ENCODE measurements at regions not wholly inside any gene's neighbourhood (a gene's known extent, or its start where the extent isn't known, plus 50 kb on each side); places are given as distances from the start of the nearest gene placed in this dataset.
A peak's percentile ranks its signal among the peaks of the same experiment; 100 is the strongest.

DNA sequence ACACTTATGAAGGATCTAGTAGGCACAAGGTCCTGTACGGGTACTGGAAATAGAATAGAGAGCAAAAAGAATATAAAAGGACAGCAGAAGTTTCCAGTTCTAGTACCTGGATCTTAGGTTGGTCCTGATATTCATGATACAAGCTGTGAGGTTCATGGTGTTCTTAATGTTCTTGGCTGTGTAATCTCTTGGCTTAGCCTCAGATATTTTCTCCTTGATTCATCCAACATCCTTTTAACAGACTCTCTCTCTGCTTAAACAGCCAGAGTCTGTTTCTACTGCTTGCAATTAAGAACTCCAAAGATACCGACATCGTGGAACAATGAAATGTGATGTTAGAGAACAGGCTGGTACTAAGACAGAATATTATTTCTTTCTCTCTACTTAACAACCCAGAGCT lies 49.9 kb downstream of the CNTN3 start:
- DNase-seq, result no peak
- no CpG with 5 or more reads among the region's 3 CpGs for WGBS (ENCODE audit: extremely low coverage, insufficient coverage, insufficient read length)
- H3K9ac ChIP-seq (ENCODE audit: low read length), result no peak overlapping the region
- no peaks in the 10 kb centered on the region for H3K36me3 ChIP-seq (ENCODE audit: control insufficient read depth in 1 of 2, insufficient read depth in 2 of 2, low read length in 2 of 2)
- H3K4me3 ChIP-seq (ENCODE audit: low read depth, low read length), result no peak overlapping the region
- no peak overlapping the region for H3K4me2 ChIP-seq (ENCODE audit: low read length)
- H3K27me3 ChIP-seq (ENCODE audit: insufficient read depth, low read length), result no peaks in the 10 kb centered on the region
- H3K18ac ChIP-seq (ENCODE audit: low read length), result no peak overlapping the region
- no peak overlapping the region for H4K8ac ChIP-seq (ENCODE audit: low read depth, low read length)
- no peak overlapping the region for H3K23ac ChIP-seq (ENCODE audit: low read length)
- H3K9me3 ChIP-seq (ENCODE audit: insufficient read depth, low read depth, low read length), result no peaks in the 10 kb centered on the region
- no peaks in the 10 kb centered on the region for H3K4me1 ChIP-seq (ENCODE audit: control insufficient read depth in 1 of 2, insufficient read depth in 2 of 2, low read length in 2 of 2)
- no peak overlapping the region for H2BK120ac ChIP-seq (ENCODE audit: insufficient read depth, low read length, poor library complexity)
- no peaks in the 10 kb centered on the region for H3K79me2 ChIP-seq (ENCODE audit: control insufficient read depth, insufficient read depth, low read length, poor library complexity)
- no peak overlapping the region for H2BK5ac ChIP-seq (ENCODE audit: low read depth, low read length, poor library complexity)
- no peak overlapping the region for H4K91ac ChIP-seq (ENCODE audit: low read depth, low read length)
- no peak overlapping the region for H2BK12ac ChIP-seq (ENCODE audit: low read length)
- no peaks in the 10 kb centered on the region for H3K79me1 ChIP-seq (ENCODE audit: low read length)
- no peak overlapping the region for H3K14ac ChIP-seq (ENCODE audit: low read length)
- no peak overlapping the region for H2AK5ac ChIP-seq (ENCODE audit: low read length)
- H3K4ac ChIP-seq (ENCODE audit: low read depth, low read length), result no peak overlapping the region
- H4K12ac ChIP-seq (ENCODE audit: low read depth, low read length), result no peak overlapping the region
- H2AFZ ChIP-seq (ENCODE audit: insufficient read depth, low read length, poor library complexity), result no peak overlapping the region
- H3K27ac ChIP-seq (ENCODE audit: low read depth, low read length), result no peak overlapping the region

DNA sequence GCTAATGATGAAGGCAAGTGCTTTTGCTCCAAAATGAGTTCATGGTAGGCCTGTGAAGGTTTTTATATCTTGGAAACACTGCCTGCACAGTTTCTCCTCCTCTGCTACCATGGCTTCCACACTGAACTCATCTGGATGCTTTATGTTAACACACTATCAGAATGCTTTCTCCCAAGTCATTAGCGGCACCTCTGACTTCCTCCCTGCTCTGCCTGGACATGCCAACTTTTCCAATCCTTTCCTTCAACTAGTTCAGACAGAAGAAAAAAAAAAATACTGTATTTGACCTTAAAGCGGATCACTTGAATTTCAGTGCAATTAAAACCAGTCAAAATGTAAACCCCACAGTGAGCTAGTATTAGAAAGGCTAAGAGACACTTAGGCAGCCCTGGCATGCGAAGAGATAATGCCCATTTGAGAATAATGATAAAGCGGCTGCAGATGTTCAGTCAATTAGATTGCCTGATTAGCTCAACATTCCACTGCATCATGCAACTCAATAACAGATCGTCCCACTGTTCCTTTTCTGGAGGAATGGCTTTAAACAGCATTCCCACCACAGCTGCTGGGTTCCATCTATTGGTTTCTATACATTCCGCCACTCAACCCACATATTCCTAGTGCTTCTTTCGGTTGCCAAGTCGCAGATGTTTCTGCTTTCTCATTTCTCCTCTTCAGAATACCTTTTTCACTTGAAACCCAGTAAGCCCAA lies 51.7 kb downstream of the CNTN3 start:
- Histone ChIP-seq H3K9me3 (ENCODE audit: insufficient read depth, low read depth, low read length) (no peaks in the 10 kb centered on the region), H3K4me2 (ENCODE audit: low read length) (no peak overlapping the region), H4K91ac (ENCODE audit: low read depth, low read length) (no peak overlapping the region), H3K27me3 (ENCODE audit: insufficient read depth, low read length) (no peaks in the 10 kb centered on the region), H2BK5ac (ENCODE audit: low read depth, low read length, poor library complexity) (no peak overlapping the region), H2AFZ (ENCODE audit: insufficient read depth, low read length, poor library complexity) (no peak overlapping the region), H2BK12ac (ENCODE audit: low read length) (no peak overlapping the region), H3K4me3 (ENCODE audit: low read depth, low read length) (no peak overlapping the region), H3K18ac (ENCODE audit: low read length) (no peak overlapping the region), H3K79me1 (ENCODE audit: low read length) (no peaks in the 10 kb centered on the region), H4K12ac (ENCODE audit: low read depth, low read length) (no peak overlapping the region), H3K14ac (ENCODE audit: low read length) (no peak overlapping the region), H3K27ac (ENCODE audit: low read depth, low read length) (no peak overlapping the region), H3K36me3 (ENCODE audit: control insufficient read depth in 1 of 2, insufficient read depth in 2 of 2, low read length in 2 of 2) (no peaks in the 10 kb centered on the region), H3K9ac (ENCODE audit: low read length) (no peak overlapping the region), H3K4ac (ENCODE audit: low read depth, low read length) (no peak overlapping the region), H3K4me1 (ENCODE audit: control insufficient read depth in 1 of 2, insufficient read depth in 2 of 2, low read length in 2 of 2) (no peaks in the 10 kb centered on the region), H2BK120ac (ENCODE audit: insufficient read depth, low read length, poor library complexity) (no peak overlapping the region), H4K8ac (ENCODE audit: low read depth, low read length) (no peak overlapping the region), H2AK5ac (ENCODE audit: low read length) (no peak overlapping the region), H3K79me2 (ENCODE audit: control insufficient read depth, insufficient read depth, low read length, poor library complexity) (no peaks in the 10 kb centered on the region), H3K23ac (ENCODE audit: low read length) (peak overlapping the region; percentile 66)
- DNase-seq, result no peak
- no CpG with 5 or more reads among the region's 8 CpGs for WGBS (ENCODE audit: extremely low coverage, insufficient coverage, insufficient read length)

DNA sequence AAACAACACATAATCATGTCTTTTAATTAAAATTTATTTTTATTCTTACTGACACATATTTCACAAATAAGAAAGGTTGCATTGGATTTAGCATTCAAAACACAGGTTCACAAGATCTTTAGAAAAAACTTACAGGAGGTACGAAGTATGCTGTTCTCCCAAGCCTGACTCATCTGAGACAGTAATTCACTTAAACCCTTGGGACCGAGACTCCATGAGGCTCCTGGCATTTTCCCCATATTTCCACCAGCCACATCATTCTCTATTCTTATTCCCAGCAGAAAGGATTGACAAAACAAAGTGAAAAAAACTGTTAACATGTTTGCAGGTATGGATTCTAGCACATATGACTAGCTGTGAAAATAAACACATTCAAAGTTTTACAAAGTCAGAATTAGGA lies 52.6 kb downstream of the CNTN3 start:
- Histone ChIP-seq H3K4me2 (ENCODE audit: low read length) (no peak overlapping the region), H3K27me3 (ENCODE audit: insufficient read depth, low read length) (no peaks in the 10 kb centered on the region), H3K27ac (ENCODE audit: low read depth, low read length) (no peak overlapping the region), H3K4ac (ENCODE audit: low read depth, low read length) (no peak overlapping the region), H3K4me3 (ENCODE audit: low read depth, low read length) (no peak overlapping the region), H3K18ac (ENCODE audit: low read length) (no peak overlapping the region), H3K23ac (ENCODE audit: low read length) (no peak overlapping the region), H2BK5ac (ENCODE audit: low read depth, low read length, poor library complexity) (no peak overlapping the region), H3K4me1 (ENCODE audit: control insufficient read depth in 1 of 2, insufficient read depth in 2 of 2, low read length in 2 of 2) (no peaks in the 10 kb centered on the region), H3K9me3 (ENCODE audit: insufficient read depth, low read depth, low read length) (no peaks in the 10 kb centered on the region), H2AK5ac (ENCODE audit: low read length) (no peak overlapping the region), H3K36me3 (ENCODE audit: control insufficient read depth in 1 of 2, insufficient read depth in 2 of 2, low read length in 2 of 2) (no peaks in the 10 kb centered on the region), H3K79me1 (ENCODE audit: low read length) (no peaks in the 10 kb centered on the region), H3K79me2 (ENCODE audit: control insufficient read depth, insufficient read depth, low read length, poor library complexity) (no peaks in the 10 kb centered on the region), H4K91ac (ENCODE audit: low read depth, low read length) (no peak overlapping the region), H4K12ac (ENCODE audit: low read depth, low read length) (no peak overlapping the region), H2AFZ (ENCODE audit: insufficient read depth, low read length, poor library complexity) (no peak overlapping the region), H3K9ac (ENCODE audit: low read length) (no peak overlapping the region), H2BK12ac (ENCODE audit: low read length) (no peak overlapping the region), H2BK120ac (ENCODE audit: insufficient read depth, low read length, poor library complexity) (no peak overlapping the region), H4K8ac (ENCODE audit: low read depth, low read length) (no peak overlapping the region), H3K14ac (ENCODE audit: low read length) (no peak overlapping the region)
- no peak for DNase-seq
- WGBS (ENCODE audit: extremely low coverage, insufficient coverage, insufficient read length), result no CpG with 5 or more reads among the region's 2 CpGs

DNA sequence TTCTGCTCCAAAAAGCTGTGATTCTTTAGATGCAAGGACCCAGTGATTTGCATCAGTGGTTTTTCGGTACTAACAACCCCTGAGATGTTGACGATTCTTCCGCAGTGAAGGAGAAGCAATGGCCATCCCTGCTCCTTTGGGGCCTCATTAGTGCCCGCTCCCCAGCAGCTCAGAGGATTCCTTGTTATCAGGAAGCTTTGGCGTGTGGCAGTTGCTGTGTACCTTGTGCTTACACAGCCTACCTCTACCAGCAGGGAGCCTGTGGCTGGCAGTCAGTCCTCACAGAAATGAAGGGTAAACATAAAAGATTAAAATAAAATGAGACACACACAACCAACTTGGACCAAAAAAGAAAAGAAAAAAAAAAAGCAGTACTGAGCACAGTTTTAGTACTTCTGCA lies 55.2 kb downstream of the CNTN3 start:
- DNase-seq, result no peak
- no CpG with 5 or more reads among the region's 5 CpGs for WGBS (ENCODE audit: extremely low coverage, insufficient coverage, insufficient read length)
- Histone ChIP-seq H2BK12ac (ENCODE audit: low read length) (no peak overlapping the region), H2AK5ac (ENCODE audit: low read length) (no peak overlapping the region), H3K79me2 (ENCODE audit: control insufficient read depth, insufficient read depth, low read length, poor library complexity) (no peaks in the 10 kb centered on the region), H3K9me3 (ENCODE audit: insufficient read depth, low read depth, low read length) (no peaks in the 10 kb centered on the region), H4K12ac (ENCODE audit: low read depth, low read length) (no peak overlapping the region), H3K4me1 (ENCODE audit: control insufficient read depth in 1 of 2, insufficient read depth in 2 of 2, low read length in 2 of 2) (no peaks in the 10 kb centered on the region), H2AFZ (ENCODE audit: insufficient read depth, low read length, poor library complexity) (no peak overlapping the region), H3K9ac (ENCODE audit: low read length) (peak overlapping the region; percentile 5), H3K14ac (ENCODE audit: low read length) (no peak overlapping the region), H3K36me3 (ENCODE audit: control insufficient read depth in 1 of 2, insufficient read depth in 2 of 2, low read length in 2 of 2) (no peaks in the 10 kb centered on the region), H2BK120ac (ENCODE audit: insufficient read depth, low read length, poor library complexity) (no peak overlapping the region), H4K8ac (ENCODE audit: low read depth, low read length) (no peak overlapping the region), H3K4me2 (ENCODE audit: low read length) (no peak overlapping the region), H3K79me1 (ENCODE audit: low read length) (no peaks in the 10 kb centered on the region), H4K91ac (ENCODE audit: low read depth, low read length) (no peak overlapping the region), H3K18ac (ENCODE audit: low read length) (no peak overlapping the region), H3K4me3 (ENCODE audit: low read depth, low read length) (no peak overlapping the region), H3K4ac (ENCODE audit: low read depth, low read length) (no peak overlapping the region), H3K27ac (ENCODE audit: low read depth, low read length) (no peak overlapping the region), H3K27me3 (ENCODE audit: insufficient read depth, low read length) (no peaks in the 10 kb centered on the region), H3K23ac (ENCODE audit: low read length) (no peak overlapping the region), H2BK5ac (ENCODE audit: low read depth, low read length, poor library complexity) (no peak overlapping the region)

All from trophoblast cell (in vitro differentiated cells and primary cell).